Neural crest cell (in vitro differentiated cells): ENCODE measurements at regions not wholly inside any gene's neighbourhood (a gene's known extent, or its start where the extent isn't known, plus 50 kb on each side); places are given as distances from the start of the nearest gene placed in this dataset.

ENCODE experiments used
- DNase-seq: peaks from one replicate; pipeline ENCODE4 v3.0.0; 2021; ENCODE audit warnings: low read depth, mixed read lengths, low spot score
- H3K27ac Mint-ChIP-seq: one replicate; pipeline ENCODE4 v1.8.0; 2021; ENCODE audit warnings: mild to moderate bottlenecking, mixed read lengths; ENCODE audit not compliant: unreplicated experiment
- H3K27me3 Mint-ChIP-seq: 2 replicates; pipeline ENCODE4 v1.8.0; 2021; ENCODE audit warnings: low read depth, mild to moderate bottlenecking, mixed read lengths
- H3K36me3 Mint-ChIP-seq: 2 replicates; pipeline ENCODE4 v1.8.0; 2021; ENCODE audit warnings: low read depth, mild to moderate bottlenecking, mixed read lengths
- H3K4me1 Mint-ChIP-seq: 2 replicates; pipeline ENCODE4 v1.8.0; 2021; ENCODE audit warnings: mixed read lengths
- H3K4me3 Mint-ChIP-seq: one replicate; pipeline ENCODE4 v1.8.0; 2021; ENCODE audit warnings: mild to moderate bottlenecking, mixed read lengths
- H3K9me3 Mint-ChIP-seq: 2 replicates; pipeline ENCODE4 v1.8.0; 2021; ENCODE audit warnings: mixed read lengths
- TF ChIP-seq, protein P1 (sequence below): fragments of 200-600 bp; sonication (generic); conservative IDR thresholded peaks from 2 replicates; pipeline ENCODE4 v1.5.0; 2021; ENCODE audit warnings: antibody characterized with exemption, mild to moderate bottlenecking

DNA sequence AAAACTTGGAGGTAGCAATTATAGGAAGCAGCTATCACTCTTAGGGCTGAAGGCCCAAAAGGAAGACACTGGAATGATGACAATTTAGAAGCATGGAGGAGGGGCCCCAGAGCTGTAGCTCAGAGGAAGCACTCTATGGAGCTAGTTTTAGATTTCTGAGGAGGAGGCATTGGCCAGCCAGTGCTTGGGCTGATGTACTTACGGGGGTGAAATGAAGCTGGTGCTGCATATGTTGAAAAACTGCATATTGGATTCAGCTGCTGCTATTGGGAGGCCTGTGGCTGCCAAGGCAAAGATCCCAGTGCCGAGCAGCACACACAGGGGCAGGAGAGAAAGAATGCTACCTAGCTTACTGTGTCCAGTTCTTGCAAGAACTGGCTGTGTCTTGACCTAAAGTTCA, 53.9 kb upstream of the HMHB1 start:
- Mint-ChIP-seq H3K4me1 (no peaks in the 10 kb centered on the region), H3K36me3 (no peaks in the 10 kb centered on the region)

DNA sequence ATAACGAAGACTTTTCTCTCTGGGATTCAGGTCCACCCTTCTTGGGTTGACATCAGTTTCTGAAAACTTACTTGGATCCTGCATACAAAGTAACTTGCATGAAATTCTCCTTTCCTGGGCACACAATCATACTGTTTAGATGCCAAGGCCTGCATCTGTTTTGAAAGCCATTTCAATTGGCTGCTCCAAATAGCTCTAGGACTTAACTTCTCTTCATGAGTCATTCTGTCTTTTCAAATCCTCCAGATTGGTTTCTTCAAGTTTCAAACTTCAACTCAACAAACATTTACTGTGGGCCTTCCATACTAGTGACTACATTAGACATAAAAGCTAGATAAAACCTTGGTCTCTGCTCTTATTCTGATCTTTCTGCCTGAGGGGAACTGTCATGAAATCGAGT, 54.8 kb upstream of the HMHB1 start:
- H3K9me3 Mint-ChIP-seq, result no peaks in the 10 kb centered on the region
- H3K27ac Mint-ChIP-seq, result no peak overlapping the region
- no peaks in the 10 kb centered on the region for H3K27me3 Mint-ChIP-seq
- no peak for DNase-seq
- TF ChIP-seq, protein P1, sequence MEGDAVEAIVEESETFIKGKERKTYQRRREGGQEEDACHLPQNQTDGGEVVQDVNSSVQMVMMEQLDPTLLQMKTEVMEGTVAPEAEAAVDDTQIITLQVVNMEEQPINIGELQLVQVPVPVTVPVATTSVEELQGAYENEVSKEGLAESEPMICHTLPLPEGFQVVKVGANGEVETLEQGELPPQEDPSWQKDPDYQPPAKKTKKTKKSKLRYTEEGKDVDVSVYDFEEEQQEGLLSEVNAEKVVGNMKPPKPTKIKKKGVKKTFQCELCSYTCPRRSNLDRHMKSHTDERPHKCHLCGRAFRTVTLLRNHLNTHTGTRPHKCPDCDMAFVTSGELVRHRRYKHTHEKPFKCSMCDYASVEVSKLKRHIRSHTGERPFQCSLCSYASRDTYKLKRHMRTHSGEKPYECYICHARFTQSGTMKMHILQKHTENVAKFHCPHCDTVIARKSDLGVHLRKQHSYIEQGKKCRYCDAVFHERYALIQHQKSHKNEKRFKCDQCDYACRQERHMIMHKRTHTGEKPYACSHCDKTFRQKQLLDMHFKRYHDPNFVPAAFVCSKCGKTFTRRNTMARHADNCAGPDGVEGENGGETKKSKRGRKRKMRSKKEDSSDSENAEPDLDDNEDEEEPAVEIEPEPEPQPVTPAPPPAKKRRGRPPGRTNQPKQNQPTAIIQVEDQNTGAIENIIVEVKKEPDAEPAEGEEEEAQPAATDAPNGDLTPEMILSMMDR, result no peak
- no peak overlapping the region for H3K4me3 Mint-ChIP-seq
- no peaks in the 10 kb centered on the region for H3K4me1 Mint-ChIP-seq
- no peaks in the 10 kb centered on the region for H3K36me3 Mint-ChIP-seq

More for the DNA sequence above, 53.9 kb upstream of the HMHB1 start:
- H3K27me3 Mint-ChIP-seq, result no peaks in the 10 kb centered on the region
- no peak overlapping the region for H3K4me3 Mint-ChIP-seq
- no peak for DNase-seq
- H3K27ac Mint-ChIP-seq, result no peak overlapping the region
- TF ChIP-seq, protein P1, result no peak
- H3K9me3 Mint-ChIP-seq, result no peaks in the 10 kb centered on the region

DNA sequence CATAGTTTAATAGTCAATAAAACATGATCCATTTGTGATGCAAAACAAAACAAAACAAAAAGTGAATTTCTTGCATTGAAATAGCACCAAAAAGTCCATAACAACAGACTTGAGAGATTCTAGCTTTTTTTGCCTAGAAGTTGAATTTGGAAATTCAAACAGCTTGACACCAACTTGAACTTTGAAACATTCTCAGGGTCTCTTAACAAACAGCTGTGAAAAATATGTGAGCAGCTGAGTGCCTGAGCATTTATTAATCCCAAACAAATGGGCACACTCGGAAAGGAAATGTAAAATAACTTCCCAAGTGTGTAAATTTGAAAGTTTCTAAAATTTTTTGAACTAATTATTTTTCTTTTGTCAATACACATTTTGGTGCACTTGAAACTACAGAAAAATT, 56.0 kb upstream of the HMHB1 start:
- no peak for DNase-seq
- Mint-ChIP-seq H3K36me3 (no peaks in the 10 kb centered on the region), H3K27me3 (no peaks in the 10 kb centered on the region), H3K4me3 (no peak overlapping the region), H3K9me3 (no peaks in the 10 kb centered on the region), H3K27ac (no peak overlapping the region), H3K4me1 (no peaks in the 10 kb centered on the region)
- TF ChIP-seq, protein P1, result no peak

DNA sequence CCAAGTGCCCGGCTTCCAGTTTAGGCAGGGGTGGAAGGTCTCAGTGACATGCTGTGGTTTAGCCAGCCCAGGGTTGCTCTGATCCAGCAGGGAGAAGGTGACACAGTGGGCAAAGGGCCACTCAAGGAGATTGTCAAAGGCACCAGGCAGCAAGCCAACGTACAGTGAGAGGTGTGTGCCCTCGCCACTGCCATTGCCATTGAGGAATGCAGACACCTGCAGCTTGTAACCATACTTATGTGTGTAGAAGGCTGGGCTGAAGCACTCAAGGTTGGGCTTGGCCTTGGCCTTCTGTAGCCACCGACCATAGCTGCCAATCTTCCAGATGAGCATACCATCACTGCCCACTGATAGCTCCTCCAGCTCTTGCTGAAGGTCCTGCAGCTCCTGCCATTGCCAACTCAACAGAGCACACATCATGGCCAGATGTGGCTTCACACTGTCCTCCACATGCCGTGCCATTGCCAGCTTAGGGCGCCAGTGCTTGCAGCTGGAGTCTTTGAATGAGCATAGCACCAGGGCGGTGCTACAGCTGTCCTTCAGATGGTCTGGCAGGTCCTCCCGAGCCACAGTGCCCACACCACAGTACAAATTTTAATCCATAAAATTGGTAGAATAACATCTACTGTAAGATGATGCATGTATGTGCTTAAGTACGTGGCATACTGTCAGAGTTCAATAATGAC, 59.7 kb upstream of the HMHB1 start:
- Mint-ChIP-seq H3K9me3 (no peaks in the 10 kb centered on the region), H3K4me1 (no peaks in the 10 kb centered on the region), H3K27ac (no peak overlapping the region), H3K4me3 (no peak overlapping the region), H3K36me3 (no peaks in the 10 kb centered on the region), H3K27me3 (no peaks in the 10 kb centered on the region)
- DNase-seq, result no peak
- TF ChIP-seq, protein P1, result no peak

DNA sequence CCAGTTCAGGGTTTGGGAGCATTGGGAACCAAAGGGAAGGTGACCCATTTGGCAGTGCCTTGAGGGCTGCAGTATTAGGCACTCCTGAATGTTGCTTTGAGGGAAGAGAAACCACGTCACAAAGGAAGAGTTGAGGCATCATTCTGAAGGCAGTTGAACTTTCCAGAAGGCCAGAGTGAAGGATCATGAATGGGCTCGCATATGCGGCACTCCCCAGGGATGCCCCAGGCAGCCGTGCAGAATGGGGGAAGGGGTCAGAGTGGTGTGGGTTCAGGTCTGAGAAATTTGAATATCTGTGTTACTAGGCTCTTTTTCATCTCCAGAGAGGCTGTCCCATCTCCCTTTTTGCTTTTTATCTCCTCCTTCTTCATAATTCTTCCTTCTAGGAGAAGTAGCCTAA, 60.6 kb upstream of the HMHB1 start:
- Mint-ChIP-seq H3K27me3 (no peaks in the 10 kb centered on the region), H3K4me1 (no peaks in the 10 kb centered on the region), H3K9me3 (no peaks in the 10 kb centered on the region), H3K36me3 (no peaks in the 10 kb centered on the region), H3K4me3 (no peak overlapping the region), H3K27ac (no peak overlapping the region)
- TF ChIP-seq, protein P1, result no peak
- DNase-seq, result no peak
